Vagina (tissue), 2 donors: ENCODE measurements at regions not wholly inside any gene's neighbourhood (a gene's known extent, or its start where the extent isn't known, plus 50 kb on each side); places are given as distances from the start of the nearest gene placed in this dataset.

Experiments used
- POLR2A ChIP-seq, 2 donors: fragments of 450-650 bp; IDR thresholded peaks; one replicate each; pipeline ENCODE4 v1.6.1; 2017; ENCODE audit warnings: antibody characterized with exemption in 2 of 2, mild to moderate bottlenecking in 2 of 2, moderate library complexity in 2 of 2
- TF ChIP-seq, protein P1 (sequence below), 3 experiments: fragments of 450-650 bp in 2 of 3; fragments of 200-600 bp in 1 of 3; sonication (generic) in 1 of 3; IDR thresholded peaks; one replicate each; pipeline ENCODE4 v1.5.1; 2017 to 2019; ENCODE audit warnings: antibody characterized with exemption in 3 of 3, mild to moderate bottlenecking in 2 of 3, moderate library complexity in 2 of 3

- TF ChIP-seq POLR2A (IDR thresholded peaks at IDR 0.05) = no peak
- TF ChIP-seq, protein P1, sequence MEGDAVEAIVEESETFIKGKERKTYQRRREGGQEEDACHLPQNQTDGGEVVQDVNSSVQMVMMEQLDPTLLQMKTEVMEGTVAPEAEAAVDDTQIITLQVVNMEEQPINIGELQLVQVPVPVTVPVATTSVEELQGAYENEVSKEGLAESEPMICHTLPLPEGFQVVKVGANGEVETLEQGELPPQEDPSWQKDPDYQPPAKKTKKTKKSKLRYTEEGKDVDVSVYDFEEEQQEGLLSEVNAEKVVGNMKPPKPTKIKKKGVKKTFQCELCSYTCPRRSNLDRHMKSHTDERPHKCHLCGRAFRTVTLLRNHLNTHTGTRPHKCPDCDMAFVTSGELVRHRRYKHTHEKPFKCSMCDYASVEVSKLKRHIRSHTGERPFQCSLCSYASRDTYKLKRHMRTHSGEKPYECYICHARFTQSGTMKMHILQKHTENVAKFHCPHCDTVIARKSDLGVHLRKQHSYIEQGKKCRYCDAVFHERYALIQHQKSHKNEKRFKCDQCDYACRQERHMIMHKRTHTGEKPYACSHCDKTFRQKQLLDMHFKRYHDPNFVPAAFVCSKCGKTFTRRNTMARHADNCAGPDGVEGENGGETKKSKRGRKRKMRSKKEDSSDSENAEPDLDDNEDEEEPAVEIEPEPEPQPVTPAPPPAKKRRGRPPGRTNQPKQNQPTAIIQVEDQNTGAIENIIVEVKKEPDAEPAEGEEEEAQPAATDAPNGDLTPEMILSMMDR (IDR thresholded peaks at IDR 0.05) = no peak
Measured at GRCh38 chr5:3512361-3513095, 83.1 kb upstream of the IRX1 start.
